ENCODE measurements at regions not wholly inside any gene's neighbourhood (a gene's known extent, or its start where the extent isn't known, plus 50 kb on each side); places are given as distances from the start of the nearest gene placed in this dataset.
A peak's percentile ranks its signal among the peaks of the same experiment; 100 is the strongest.
"Not testable (repeated sequence)": the region's sequence is repeated elsewhere in the genome, so short reads cannot be mapped to it uniquely, and the experiment has no call there.

DNA sequence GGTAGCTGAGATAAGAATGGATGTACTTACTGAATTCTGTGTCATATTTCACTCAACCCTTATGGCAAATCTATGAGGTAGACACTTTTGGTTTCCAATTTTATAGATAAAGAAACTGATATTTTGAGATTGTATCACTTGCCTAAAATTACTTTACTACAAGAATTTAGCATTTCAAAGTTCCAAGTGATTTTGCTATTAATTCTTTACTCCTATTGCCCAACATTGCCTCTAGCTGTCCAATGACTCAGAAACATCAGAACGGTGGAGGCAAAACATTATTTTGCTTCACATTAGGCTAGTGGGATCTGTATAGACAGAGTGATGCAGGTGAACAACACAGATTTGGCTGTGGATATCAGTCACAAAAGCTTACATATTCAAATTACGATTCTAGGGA, 747.2 kb upstream of the NEGR1 start:
- no peak overlapping the region for H3K27ac ChIP-seq
- no peak overlapping the region for H3K4me3 ChIP-seq
- WGBS, 10 experiments = 6 to 95% (median 80%) methylated on average over 1 to 2 of the region's 2 CpGs; no CpG with 5 or more reads in 1 of the 10 experiments
- in situ Hi-C loops (cut with MboI; ENCODE audit: low pct_unique_long_range_greater_than_20kb in 2 of 9, low sequenced_read_pairs in 9 of 9, unreplicated experiment in 9 of 9) = no loop called here
- peak in 1 of 8 experiments; percentile 39 for ATAC-seq (replicated peaks in 6 of 8)
- H3K4me1 ChIP-seq (replicated peaks in 1 of 2) = no peaks in the 10 kb centered on the region

DNA sequence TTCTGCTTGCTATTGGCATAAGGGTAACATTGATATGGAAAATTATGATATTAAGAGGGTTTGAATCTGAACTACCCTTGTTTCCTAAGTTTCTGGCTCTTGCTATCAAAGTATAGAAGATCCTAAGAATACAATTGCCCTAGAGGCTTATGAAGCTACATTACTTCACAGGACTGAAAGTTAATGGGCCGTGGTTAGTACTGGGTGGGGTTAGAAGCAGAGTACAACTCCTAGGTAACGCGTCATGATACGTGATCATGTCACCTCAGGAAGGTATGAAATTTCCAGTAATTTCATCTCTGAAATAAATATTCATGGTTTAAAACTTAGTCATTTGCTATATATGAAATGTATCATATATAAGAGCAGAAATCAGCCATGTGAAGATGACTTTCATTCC, 743.8 kb upstream of the NEGR1 start:
- peak in 1 of 8 experiments; percentile 58 for ATAC-seq (replicated peaks in 6 of 8)
- 63 to 83% (median 73%) methylated on average over 1 to 4 of the region's 4 CpGs; no CpG with 5 or more reads in 4 of the 10 experiments for WGBS, 10 experiments
- in situ Hi-C loops (cut with MboI; ENCODE audit: low pct_unique_long_range_greater_than_20kb in 2 of 9, low sequenced_read_pairs in 9 of 9, unreplicated experiment in 9 of 9) = no loop called here
- H3K4me3 ChIP-seq = no peak overlapping the region
- H3K27ac ChIP-seq = no peak overlapping the region
- no peaks in the 10 kb centered on the region for H3K4me1 ChIP-seq (replicated peaks in 1 of 2)

DNA sequence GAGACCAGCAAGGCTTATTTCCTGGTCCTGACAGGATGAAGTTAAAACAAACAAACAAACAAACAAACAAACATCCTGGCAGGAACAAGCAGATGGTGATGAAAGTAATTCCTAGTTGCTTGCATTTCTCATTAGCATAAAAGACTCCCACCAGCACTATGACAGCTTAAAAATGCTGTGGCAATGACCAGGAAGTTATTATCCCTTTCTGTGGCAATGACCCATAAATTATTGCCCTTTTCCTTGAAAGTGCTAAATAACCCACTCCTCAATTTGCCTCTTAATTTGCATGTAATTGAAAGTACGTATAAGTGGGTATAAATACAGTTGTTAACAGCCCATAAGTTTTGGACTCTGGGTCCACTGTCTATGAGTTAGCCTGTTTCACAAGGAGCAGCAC, 727.6 kb upstream of the NEGR1 start:
- Histone ChIP-seq H3K4me3 (no peak overlapping the region), H3K4me1 (replicated peaks in 1 of 2) (peaks cover 4 to 6% of the 10 kb centered on the region in 2 donors), H3K27ac (no peak overlapping the region)
- 0 to 83% (median 15%) methylated on average over 1 of the region's 1 CpG; no CpG with 5 or more reads in 2 of the 10 experiments for WGBS, 10 experiments
- peak in 3 of 8 experiments; percentile 30 to 51 (median 42) for ATAC-seq (replicated peaks in 6 of 8)
- in situ Hi-C loops (cut with MboI; ENCODE audit: low pct_unique_long_range_greater_than_20kb in 2 of 9, low sequenced_read_pairs in 9 of 9, unreplicated experiment in 9 of 9) = no loop called here

- Histone ChIP-seq H3K4me3 (no peak overlapping the region), H3K27ac (no peak overlapping the region), H3K4me1 (replicated peaks in 1 of 2) (peaks cover 4 to 6% of the 10 kb centered on the region in 2 donors)
- no peak for ATAC-seq (replicated peaks in 6 of 8)
- in situ Hi-C loops (cut with MboI; ENCODE audit: low pct_unique_long_range_greater_than_20kb in 2 of 9, low sequenced_read_pairs in 9 of 9, unreplicated experiment in 9 of 9) = no loop called here
- 0 to 86% (median 57%) methylated on average over 1 of the region's 1 CpG; no CpG with 5 or more reads in 2 of the 10 experiments for WGBS, 10 experiments
Measured at GRCh38 chr1:73009311-73009710, 727.0 kb upstream of the NEGR1 start.

GRCh38 chr1:72997624-72998023, 715.3 kb upstream of the NEGR1 start:
- Histone ChIP-seq H3K27ac (no peak overlapping the region), H3K4me3 (no peak overlapping the region), H3K4me1 (replicated peaks in 1 of 2) (peaks cover 0 to 33% of the 10 kb centered on the region in 2 donors)
- in situ Hi-C loops (cut with MboI; ENCODE audit: low pct_unique_long_range_greater_than_20kb in 2 of 9, low sequenced_read_pairs in 9 of 9, unreplicated experiment in 9 of 9) = no loop called here
- ATAC-seq (replicated peaks in 6 of 8) = peak in 5 of 8 experiments; percentile 80 to 97 (median 94)
- WGBS, 10 experiments = 0 to 80% (median 53%) methylated on average over 1 to 4 of the region's 4 CpGs; no CpG with 5 or more reads in 2 of the 10 experiments

- whole genome bisulfite sequencing, 10 experiments = 0 to 100% (median 83%) methylated on average over 1 to 3 of the region's 3 CpGs; no CpG with 5 or more reads in 2 of the 10 experiments
Measured at GRCh38 chr1:72997041-72997440, 714.7 kb upstream of the NEGR1 start.

DNA sequence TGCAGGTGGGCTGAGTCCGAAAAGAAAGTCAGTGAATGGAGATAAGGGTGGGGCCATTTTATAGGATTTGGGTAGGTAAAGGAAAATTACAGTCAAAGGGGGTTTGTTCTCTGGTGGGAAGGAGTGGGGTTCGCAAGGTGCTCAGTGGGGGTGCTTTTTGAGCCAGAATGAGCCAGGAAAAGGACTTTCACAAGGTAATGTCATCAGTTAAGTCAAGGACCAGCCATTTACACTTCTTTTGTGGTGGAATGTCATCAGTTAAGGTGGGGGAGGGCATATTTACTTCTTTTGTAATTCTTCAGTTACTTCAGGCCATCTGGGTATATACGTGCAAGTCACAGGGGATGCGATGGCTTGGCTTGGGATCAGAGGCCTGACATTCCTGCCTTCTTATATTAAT, 705.5 kb upstream of the NEGR1 start:
- H3K27ac ChIP-seq; in situ Hi-C loops (cut with MboI; ENCODE audit: low pct_unique_long_range_greater_than_20kb in 2 of 9, low sequenced_read_pairs in 9 of 9, unreplicated experiment in 9 of 9); H3K4me3 ChIP-seq; ATAC-seq (replicated peaks in 6 of 8); H3K4me1 ChIP-seq (replicated peaks in 1 of 2): not testable (repeated sequence)
- 49 to 100% (median 70%) methylated on average over 1 to 4 of the region's 4 CpGs; no CpG with 5 or more reads in 4 of the 10 experiments for WGBS, 10 experiments

More at GRCh38 chr1:72997041-72997440, 714.7 kb upstream of the NEGR1 start:
- ATAC-seq (replicated peaks in 6 of 8) = no peak
- no peak overlapping the region for H3K4me3 ChIP-seq
- H3K27ac ChIP-seq = no peak overlapping the region
- peaks cover 0 to 33% of the 10 kb centered on the region in 2 donors for H3K4me1 ChIP-seq (replicated peaks in 1 of 2)
- in situ Hi-C loops (cut with MboI; ENCODE audit: low pct_unique_long_range_greater_than_20kb in 2 of 9, low sequenced_read_pairs in 9 of 9, unreplicated experiment in 9 of 9) = no loop called here

- in situ Hi-C loops (cut with MboI; ENCODE audit: low pct_unique_long_range_greater_than_20kb in 2 of 9, low sequenced_read_pairs in 9 of 9, unreplicated experiment in 9 of 9) = no loop called here
- H3K4me1 ChIP-seq (replicated peaks in 1 of 2) = no peaks in the 10 kb centered on the region
- WGBS, 10 experiments = 59 to 95% (median 84%) methylated on average over 2 of the region's 2 CpGs; no CpG with 5 or more reads in 4 of the 10 experiments
- no peak overlapping the region for H3K27ac ChIP-seq
- H3K4me3 ChIP-seq = no peak overlapping the region
- ATAC-seq (replicated peaks in 6 of 8) = no peak
Measured at GRCh38 chr1:72986591-72987290, 704.4 kb upstream of the NEGR1 start.

DNA sequence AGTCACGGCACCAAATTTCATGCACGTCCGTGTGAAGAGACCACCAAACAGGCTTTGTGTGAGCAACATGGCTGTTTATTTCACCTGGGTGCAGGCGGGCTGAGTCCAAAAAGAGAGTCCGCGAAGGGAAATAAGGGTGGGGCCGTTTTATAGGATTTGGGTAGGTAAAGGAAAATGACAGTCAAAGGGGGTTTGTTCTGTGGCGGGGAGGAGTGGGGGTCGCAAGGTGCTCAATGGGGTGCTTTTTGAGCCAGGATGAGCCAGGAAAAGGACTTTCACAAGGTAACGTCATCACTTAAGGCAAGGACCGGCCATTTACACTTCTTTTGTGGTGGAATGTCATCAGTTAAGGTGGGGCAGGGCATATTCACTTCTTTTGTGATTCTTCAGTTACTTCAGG, 702.7 kb upstream of the NEGR1 start:
- in situ Hi-C loops (cut with MboI; ENCODE audit: low pct_unique_long_range_greater_than_20kb in 2 of 9, low sequenced_read_pairs in 9 of 9, unreplicated experiment in 9 of 9); H3K27ac ChIP-seq; H3K4me3 ChIP-seq; H3K4me1 ChIP-seq (replicated peaks in 1 of 2); ATAC-seq (replicated peaks in 6 of 8): not testable (repeated sequence)
- 88% methylated on average over 9 of the region's 11 CpGs; no CpG with 5 or more reads in 9 of the 10 experiments for WGBS, 10 experiments

- H3K4me3 ChIP-seq; in situ Hi-C loops (cut with MboI; ENCODE audit: low pct_unique_long_range_greater_than_20kb in 2 of 9, low sequenced_read_pairs in 9 of 9, unreplicated experiment in 9 of 9); ATAC-seq (replicated peaks in 6 of 8); H3K4me1 ChIP-seq (replicated peaks in 1 of 2); H3K27ac ChIP-seq: not testable (repeated sequence)
- WGBS, 10 experiments = 83 to 98% (median 93%) methylated on average over 1 to 11 of the region's 15 CpGs; no CpG with 5 or more reads in 7 of the 10 experiments
Measured at GRCh38 chr1:72983011-72983410, 700.7 kb upstream of the NEGR1 start.

GRCh38 chr1:72969461-72969860, 687.1 kb upstream of the NEGR1 start:
- no peak overlapping the region for H3K27ac ChIP-seq
- in situ Hi-C loops (cut with MboI; ENCODE audit: low pct_unique_long_range_greater_than_20kb in 2 of 9, low sequenced_read_pairs in 9 of 9, unreplicated experiment in 9 of 9) = no loop called here
- H3K4me1 ChIP-seq (replicated peaks in 1 of 2) = no peaks in the 10 kb centered on the region
- ATAC-seq (replicated peaks in 6 of 8) = no peak
- H3K4me3 ChIP-seq = no peak overlapping the region
- WGBS, 10 experiments = 13 to 100% (median 100%) methylated on average over 1 of the region's 1 CpG; no CpG with 5 or more reads in 1 of the 10 experiments

- no peak overlapping the region for H3K27ac ChIP-seq
- no peaks in the 10 kb centered on the region for H3K4me1 ChIP-seq (replicated peaks in 1 of 2)
- in situ Hi-C loops (cut with MboI; ENCODE audit: low pct_unique_long_range_greater_than_20kb in 2 of 9, low sequenced_read_pairs in 9 of 9, unreplicated experiment in 9 of 9) = no loop called here
- H3K4me3 ChIP-seq = no peak overlapping the region
- no peak for ATAC-seq (replicated peaks in 6 of 8)
Measured at GRCh38 chr1:72954943-72955342, 672.6 kb upstream of the NEGR1 start.

GRCh38 chr1:72950900-72951299, 668.6 kb upstream of the NEGR1 start:
- peaks cover 6 to 13% of the 10 kb centered on the region in 2 donors for H3K4me1 ChIP-seq (replicated peaks in 1 of 2)
- 60 to 100% (median 97%) methylated on average over 1 to 3 of the region's 3 CpGs; no CpG with 5 or more reads in 2 of the 10 experiments for WGBS, 10 experiments
- H3K27ac ChIP-seq; ATAC-seq (replicated peaks in 6 of 8); in situ Hi-C loops (cut with MboI; ENCODE audit: low pct_unique_long_range_greater_than_20kb in 2 of 9, low sequenced_read_pairs in 9 of 9, unreplicated experiment in 9 of 9); H3K4me3 ChIP-seq: not testable (repeated sequence)
